HK-2 (cell line): ENCODE measurements at regions not wholly inside any gene's neighbourhood (a gene's known extent, or its start where the extent isn't known, plus 50 kb on each side); places are given as distances from the start of the nearest gene placed in this dataset.
"Not testable (repeated sequence)": the region's sequence is repeated elsewhere in the genome, so short reads cannot be mapped to it uniquely, and the experiment has no call there.

Experiments
- DNase-seq: peaks from one replicate; pipeline ENCODE4 v3.0.0-alpha.2; 2018; ENCODE audit not compliant: unreplicated experiment

DNA sequence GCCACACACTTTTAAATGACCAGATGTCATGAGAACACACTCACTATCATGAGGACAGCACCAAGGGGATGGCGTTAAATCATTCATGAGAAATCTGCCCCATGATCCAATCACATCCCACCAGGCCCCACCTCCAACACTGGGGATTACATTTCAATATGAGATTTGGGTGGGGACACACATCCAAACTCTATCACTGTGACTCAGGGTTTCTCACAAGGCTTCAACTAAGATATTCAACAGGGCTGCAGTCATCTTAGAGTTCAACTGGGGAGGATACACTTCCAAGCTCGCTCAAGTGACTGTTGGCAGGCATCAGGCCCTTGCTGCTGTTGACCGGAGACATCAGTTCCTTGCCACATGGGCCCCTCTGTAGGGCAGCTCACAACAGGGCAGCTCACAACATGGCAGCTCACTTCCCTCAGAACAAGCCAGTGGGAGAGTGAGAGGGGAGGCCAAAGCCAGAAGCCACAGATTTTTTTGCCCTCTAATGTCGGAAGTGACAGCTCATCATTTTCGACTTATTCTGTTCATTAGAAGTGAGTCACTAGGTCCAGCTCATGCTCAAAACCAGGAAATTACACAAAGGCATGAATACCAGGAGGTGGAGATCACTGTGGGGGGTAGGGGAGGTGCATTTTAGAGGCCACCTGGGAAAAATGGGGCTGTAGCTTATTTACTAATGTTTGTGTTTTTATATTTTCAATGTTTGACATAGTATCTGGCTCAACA is 50.8 kb upstream of the PTHLH start:
- DNase-seq, result peak; percentile 63

DNA sequence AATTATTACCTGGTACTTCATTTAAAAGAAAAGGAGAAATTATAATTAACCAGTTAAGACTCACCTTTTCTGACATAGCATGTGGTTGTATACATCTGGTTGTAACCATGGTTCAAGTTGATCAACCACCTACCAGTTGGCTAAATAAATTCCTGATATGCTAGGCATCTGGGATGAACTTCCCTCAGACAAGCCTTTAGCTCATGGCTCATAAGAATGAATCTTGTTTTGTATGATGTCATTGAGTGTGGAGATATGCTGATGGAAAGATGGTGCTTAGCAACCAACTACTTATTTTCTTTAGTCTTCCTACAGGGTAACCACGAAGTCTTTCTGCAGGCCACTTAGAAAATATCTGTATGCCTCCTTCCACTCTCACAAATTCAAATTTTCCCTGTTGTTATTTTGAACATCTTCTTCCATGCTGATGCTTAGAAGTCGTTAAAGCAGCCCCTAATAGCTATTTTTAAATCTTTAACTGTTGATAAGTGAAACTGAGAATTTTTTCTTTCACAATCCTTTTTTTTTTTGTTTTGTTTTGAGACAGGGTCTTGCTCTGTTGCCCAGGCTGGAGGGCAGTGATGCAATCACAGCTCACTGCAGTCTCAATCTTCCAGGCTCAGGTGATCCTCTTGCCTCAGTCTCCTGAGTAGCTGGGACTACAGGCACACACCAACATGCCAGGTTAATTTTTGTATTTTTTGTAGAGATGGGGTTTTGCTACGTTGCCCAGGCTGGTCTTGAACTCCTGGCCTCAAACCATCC is 51.9 kb upstream of the PTHLH start:
- DNase-seq, result peak; percentile 4

DNA sequence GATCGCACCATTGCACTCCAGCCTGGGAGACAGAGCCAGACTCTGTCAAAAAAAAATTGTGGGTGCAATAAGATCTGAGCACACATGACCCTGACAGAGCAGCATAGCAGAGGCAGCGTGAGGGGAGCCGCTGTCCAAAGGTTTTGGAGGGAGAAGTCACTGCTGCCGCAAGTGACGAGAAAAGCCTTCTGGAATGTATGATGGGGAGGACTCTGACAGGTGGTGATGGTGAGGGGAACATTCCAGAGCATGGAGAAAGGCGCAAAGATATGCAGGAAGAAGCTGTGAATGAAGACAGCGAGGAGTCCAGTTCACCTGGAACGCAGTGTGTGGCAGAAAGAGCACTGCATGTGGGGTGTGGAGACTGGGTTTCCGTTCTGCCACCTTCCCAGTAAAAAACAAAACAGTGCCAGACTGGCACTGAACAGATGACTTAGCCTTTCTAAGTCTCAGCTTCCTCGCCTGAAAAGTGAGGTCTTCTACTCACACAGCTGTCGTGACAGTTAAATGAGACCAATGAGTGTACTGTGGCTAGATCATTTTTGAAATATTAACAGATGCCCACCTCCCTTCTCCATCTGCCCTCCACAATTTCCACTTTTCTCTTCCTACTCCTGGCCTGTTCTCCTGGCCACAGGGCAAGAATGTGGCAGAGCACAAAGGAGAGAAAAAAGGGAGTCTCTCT is 53.4 kb upstream of the PTHLH start:
- no peak for DNase-seq

DNA sequence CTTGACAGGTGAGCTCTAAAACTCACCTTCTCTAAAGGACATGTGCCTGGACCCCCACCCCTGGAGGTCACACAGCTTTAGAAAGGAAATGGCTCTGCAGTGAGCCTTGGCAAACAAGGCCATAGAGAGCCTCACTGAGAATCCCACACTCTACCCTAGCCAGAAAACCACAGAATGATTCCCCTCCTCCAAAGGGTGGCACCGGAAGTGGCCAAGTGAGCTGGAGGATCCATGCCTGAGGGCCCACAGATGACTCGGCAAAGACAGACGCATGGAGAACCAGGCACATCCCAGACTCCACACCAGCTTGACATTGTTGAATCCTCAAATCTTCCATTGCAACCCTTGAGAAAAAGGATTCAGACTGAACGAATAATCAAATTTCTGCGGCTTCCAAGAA is 54.2 kb upstream of the PTHLH start:
- peak; percentile 77 for DNase-seq

DNA sequence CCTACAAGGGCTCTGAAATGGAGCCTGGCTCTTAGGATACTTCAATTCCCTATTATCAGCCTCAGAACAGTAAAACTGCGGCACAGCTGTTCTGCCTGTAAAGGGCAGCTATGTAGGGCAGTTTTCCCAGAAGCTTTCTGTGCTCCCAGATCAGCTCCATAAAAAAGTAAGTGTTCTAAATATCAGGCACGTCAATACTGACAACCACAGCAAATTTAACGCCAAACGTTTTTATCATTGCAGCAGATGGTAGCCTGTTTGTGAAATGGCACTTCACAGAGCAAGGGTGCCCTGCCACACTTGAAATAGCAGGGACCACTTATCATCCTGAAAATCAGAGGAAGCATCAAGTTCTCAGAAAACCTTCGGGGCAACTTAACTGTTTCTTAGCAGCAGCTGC is 54.8 kb upstream of the PTHLH start:
- no peak for DNase-seq

DNA sequence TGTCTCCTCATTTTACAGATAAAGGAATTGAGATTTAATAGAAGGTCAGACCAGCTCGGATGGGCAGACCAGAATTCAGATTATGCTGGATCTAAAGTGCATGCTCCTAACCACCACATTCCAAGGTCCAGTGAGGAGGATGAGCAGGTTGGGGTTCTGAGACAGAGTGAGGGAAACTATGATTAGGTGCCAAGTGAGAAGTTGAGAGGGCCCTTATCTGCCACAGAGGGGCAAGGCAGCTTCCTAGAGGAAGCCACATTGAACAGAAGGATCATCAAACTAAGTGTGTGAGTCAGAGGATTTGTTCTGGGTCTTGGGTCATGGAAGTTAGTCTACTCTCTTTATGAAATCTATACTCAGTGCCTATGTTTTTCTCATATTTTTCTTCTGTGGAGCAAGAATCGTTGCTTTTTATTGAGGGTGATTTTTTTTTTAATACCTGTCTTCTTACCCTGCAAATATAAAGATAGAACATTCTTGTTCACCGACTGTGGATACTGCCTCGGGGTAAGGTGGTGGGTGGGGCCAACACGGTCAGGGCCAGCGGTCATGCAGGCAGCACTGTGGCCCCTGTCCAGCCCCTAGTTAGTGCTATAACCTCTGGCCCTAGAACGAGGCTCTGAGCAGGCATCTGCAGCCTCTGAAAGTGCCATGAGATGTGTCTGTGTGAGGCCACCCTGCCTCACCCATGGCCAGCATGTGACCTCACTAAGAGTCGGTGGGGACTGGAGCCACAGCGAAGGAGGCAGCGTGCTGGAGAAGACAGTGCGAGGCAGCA is 55.6 kb upstream of the PTHLH start:
- no peak for DNase-seq

DNA sequence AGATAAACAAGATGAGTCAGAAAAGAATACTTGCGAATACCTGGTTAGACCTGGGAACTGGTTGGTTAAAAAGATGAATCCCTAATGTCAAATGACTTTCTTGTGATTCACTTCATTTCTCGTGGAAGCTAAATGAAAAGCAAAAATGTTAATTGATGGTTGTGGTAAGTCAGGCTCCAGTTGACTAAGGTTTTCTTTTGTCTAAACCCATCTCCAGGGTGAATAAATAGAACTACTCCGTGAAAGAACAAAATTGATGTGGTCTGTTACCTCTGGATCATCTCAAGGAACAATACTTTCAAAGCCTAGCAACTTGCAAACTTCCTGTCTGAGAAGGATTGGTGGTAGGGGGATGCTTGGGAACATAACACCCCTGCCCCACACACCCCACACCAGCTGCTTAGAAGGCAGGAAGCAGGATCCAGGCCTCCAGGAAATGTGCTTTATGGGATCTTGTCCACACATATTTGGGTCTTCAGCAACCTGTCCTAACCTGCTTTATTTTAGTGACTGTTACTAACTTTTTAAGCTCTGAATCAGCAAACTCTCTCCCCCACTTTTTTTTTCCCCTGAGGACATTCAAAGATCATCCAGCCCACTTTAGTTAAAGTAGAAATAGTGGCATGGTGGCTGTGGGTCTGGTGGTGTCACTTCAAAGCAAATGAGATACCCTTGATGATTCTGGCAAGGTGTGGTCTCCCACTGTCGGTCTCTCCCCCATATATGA is 60.4 kb upstream of the PTHLH start:
- no peak for DNase-seq

DNA sequence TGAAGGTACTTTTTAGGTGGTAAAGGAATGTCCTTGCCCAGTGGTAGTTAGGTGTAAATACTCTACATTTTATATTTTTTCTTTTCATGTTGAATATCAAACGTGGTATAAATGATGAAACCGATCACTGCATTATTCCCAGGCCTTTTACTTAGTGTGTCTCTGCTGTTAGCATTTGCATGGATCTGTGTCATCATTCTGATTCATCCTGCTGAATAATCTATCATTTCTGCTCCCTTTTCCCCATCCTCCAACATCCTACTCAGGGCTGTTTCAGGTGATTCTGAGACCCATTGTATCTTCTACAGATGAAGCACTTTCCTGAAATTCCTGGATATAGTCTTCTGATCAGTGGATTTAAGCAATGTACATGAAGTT is 61.0 kb upstream of the PTHLH start:
- DNase-seq, result no peak

DNA sequence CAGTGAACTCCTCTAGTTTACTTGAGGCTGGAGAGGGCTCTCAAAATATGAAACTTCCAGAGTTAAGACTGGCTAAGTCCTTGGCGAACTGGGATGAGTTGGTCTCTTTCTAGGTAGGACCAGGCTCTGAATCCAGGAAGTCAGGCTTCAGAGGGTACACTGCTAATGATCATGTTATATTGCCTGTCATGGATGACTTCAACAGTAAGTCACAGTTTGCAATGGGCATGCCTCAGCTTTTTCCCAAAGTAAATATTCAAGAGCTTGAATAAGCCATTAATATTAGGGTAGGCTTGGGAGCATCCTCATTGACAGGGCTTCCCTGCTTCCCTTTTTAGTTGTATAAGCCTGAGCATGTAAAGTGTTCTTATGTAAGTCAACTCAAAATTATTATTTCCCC is 61.7 kb upstream of the PTHLH start:
- DNase-seq, result no peak

DNA sequence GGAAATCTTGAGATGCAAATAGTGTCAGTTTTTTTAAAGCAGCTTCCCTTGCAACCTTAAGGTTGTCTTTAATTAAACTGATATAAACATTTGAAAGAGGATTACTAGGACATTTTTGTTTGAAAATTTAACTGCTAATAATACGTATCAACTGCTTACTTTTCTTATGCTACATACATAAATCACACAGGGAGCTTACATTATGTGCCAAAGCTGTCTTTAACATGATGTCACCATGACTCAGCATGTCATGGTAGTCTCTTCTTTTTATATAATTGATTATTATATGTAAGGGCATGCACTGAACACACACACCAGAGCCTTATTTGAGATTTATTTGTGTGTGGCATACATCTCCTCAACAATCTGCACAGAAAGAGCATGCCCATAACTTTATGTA is 63.0 kb upstream of the PTHLH start:
- DNase-seq, result no peak

DNA sequence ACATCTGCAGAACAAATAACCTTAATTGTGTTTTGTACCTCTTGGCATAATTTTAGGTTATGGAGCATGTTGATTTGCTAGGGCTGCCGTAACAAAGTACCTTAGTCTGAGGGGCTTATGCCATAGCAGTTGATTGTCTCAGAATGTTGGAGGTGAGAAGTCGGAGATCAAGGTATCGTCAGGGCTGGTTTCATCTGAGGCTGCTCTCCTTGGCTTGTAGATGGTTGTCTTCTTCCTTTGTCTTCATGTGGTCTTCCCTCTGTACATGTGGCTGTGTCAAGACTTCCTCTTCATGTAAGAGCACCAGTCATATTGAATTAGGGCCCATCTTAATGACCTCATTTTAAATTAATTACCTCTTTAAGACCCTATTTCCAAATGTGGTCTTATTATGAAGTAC is 64.4 kb upstream of the PTHLH start:
- DNase-seq, result no peak

DNA sequence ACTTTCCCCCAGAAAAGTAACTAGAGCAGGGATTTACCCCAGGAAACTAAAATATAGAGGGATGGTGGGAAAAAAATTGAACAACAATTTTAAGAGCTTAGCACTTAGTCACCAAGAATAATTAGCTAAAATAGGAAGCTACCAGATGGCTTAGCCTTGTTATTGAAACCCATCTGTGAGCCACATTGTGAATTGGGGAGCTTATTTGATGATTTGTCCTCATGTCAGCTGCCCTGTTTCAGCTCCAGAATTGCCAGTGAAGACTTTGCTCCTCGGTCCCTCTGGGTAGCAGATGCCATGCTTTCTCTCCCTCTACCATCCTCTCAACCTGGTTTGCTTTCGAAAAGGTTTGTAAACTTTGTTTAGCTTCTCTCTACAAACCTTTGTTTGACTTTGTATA is 67.7 kb upstream of the PTHLH start:
- no peak for DNase-seq

DNA sequence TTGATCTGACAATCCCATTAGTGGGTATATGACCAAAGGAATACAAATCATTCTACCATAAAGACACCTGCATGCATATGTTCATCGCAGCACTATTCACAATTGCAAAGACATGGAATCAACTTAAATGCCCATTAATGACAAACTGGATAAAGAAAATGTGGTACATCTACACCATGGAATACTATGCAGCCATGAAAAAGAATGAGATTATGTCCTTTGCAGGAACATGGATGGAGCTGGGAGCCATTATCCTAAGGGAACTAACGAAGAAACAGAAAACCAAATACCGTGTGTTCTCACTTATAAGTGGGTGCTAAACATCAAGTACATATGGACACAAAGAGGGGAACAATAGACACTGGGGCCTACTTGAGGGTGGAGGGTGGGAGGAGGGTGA is 74.1 kb upstream of the PTHLH start:
- DNase-seq, result not testable (repeated sequence)

DNA sequence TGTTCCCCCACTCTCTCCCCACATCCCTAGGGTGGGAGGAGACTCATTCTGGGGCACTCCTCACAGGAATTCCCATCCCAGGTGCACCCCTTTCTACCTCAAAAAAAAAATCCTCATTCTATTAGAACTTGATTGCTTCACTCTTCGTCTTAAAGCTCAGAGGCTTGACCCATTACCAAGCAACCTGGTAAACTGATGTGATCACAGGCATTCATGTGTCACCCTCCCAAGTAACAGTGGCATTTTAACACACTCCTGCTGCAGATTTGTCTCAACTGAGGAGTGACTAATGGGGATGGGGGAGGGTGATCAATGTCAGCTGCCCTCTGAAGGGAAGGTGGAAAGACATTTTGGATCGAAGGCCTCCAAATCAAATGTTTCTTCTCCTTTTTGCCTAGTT is 78.1 kb upstream of the PTHLH start:
- no peak for DNase-seq

DNA sequence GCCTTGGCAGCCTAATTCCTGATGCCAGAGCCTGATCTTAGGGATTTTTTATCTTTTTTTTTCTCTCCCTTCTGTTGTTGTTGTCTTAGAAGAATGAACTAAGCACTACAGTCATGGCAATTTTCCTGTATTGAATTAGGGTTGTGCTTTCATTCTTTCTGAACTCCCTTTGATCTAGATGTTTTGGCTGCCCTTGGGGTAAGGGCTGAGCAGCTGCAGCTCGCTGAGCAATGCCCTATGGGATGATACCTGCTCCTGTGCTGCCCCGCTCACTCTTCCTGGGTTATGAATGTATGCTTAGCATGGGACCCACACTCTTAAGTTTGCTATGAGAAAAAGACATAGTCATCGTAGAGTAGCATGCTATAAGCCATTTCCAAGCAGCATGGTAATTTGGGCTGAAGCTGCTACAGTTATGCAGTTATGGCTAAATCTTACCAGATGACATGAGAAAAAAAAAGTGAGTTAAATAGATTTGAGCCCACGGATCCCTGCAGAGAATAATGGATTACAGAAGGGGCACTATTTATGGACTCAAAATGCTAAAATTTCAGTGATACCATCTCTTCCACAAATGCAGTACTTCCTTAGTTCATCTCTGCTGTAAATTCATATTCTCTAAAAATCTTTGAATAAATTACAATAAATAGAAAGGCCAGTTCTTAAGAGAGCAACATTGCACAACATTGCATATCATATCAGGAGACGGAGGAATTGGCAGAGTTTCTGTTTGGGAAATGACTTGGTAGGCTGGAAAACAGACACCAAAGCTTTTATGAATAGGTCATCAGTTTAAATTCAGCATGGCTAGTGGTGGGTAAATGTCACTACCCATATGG is 79.2 kb upstream of the PTHLH start:
- no peak for DNase-seq

DNA sequence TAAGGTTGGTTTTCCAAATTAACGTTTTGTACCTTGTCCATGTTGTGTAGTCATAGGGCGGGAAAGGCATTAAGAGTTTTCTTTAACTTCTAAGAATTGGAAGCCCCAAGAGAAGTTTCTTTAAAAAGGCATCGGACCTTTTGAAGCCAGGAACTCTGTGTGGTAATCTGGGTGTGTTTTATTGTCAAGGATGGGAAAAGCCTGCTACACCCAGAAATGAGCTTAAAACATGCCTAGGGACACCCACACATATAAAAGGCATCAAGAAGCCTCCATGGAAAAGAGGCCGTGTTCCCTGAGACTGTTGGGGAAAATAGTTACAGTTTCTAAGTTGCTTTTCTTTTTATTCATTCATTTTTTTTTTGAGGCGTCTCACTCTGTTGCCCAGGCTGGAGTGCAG is 81.0 kb upstream of the PTHLH start:
- no peak for DNase-seq

DNA sequence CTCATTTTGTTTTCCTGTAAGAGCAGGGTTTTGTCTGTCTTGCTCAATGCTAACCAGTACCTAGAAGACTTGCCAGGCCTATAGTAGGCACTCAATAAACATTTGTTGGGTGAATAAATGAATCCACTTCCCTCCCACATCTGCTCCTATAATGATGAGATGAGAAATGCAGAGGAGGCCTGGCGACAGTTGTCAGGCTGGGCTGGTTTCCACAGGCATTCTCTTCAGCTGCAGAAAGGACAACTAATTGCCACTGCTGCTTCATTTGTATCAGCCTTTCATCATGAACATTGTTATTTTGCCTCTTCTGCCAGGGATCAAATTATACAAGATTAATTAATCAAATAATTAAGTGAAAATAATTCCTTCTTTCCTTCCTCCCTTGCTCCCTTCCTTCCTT is 82.0 kb upstream of the PTHLH start:
- no peak for DNase-seq

DNA sequence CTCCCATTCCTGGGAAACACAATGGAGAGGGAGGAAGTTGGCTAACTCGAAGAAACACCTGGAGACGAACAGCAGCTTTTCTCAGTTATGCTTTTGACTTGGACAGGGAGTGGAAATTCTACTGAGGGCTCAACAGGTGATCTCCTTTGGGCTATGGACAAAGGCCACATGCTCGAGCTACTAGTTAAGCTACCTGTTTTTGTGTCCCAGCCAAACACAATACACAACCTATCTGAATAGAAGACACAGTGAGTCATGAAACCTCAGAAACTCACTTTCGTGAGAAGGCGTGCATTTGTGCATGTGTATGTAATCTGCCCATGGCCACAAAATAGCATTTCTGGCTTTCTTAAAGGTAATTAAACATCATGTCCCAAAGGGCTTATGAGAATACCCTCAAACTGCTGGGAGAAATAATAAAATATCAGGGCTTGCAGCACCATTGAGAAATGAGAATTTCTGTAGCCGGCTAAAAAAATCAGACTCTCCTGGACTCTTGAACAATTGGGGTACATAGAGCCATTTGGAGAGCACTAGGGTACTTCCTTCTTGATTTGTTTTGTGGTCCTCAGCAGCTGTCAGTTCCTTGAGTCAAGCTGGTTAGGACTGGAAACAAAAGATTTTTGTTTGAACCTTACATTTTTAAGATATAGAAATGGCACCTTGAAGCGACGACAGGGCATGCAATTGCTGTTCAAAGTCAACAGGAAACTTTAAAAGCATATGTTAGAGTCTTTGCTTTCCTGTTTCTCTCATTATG is 85.5 kb upstream of the PTHLH start:
- DNase-seq, result no peak

DNA sequence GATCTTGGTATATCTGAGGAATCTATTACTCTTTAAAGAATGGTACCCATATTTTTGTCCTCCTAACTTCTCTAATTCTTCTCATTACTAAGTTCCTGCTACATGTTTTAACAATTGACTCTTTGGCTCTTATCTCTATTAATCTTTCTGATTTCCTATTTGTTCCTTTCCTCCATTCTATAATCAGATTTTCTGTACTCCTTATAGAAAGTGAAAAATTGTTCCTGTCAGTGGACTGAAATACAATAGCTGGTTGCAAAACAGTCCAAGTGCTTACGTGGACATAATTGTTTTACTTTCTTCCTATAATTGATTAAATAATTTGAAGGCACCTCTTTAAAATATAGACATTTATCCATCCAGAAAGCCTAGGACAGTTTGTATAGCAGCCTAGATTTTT is 86.7 kb upstream of the PTHLH start:
- no peak for DNase-seq

DNA sequence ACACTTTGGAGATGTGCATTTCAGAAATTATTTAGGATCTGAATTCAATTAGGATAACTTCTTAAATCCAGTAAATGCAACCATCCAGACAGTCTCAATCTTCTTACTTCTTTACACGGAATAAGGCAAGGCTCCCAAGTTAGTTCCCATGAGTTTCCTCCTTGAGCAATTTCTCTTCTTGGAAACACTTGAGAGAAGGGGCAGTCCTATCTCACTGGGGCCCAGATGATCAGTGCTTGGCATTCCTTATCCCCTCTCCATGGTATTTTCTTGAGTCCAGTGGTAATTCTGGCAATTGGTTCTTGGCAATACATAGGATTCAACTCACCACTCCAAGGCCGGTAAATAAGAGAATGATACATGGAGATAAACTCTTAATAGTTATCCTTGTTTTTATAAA is 87.1 kb upstream of the PTHLH start:
- no peak for DNase-seq
